ENCODE measurements at regions not wholly inside any gene's neighbourhood (a gene's known extent, or its start where the extent isn't known, plus 50 kb on each side); places are given as distances from the start of the nearest gene placed in this dataset.

DNA sequence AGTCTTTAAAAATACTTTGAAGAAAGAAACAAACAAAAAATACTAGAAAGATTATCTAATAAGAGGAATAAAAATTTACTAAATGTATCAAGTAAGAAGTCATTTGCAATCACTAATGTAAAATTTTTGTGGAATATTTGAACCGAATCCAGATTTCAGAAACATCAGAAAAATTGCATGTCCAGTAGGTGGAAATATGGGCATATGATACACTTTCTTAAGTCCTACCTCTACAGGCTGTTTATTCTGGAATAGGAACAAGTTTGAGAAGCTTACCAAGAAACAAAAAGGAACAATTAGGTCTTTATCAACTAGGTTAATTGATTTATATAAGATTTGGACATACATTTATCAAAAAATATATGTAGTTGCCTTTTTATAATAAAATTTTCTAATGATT lies 292.9 kb upstream of the ROBO1 start:
- Histone ChIP-seq H3K36me3 (ENCODE audit: control insufficient read depth in 1 of 2, insufficient read depth in 2 of 2, low read length in 1 of 2) (no peaks in the 10 kb centered on the region), H3K9me3 (ENCODE audit: control insufficient read depth, low read length) (no peaks in the 10 kb centered on the region), H3K4me3 (ENCODE audit: low read length in 2 of 2) (no peak overlapping the region), H3K27me3 (ENCODE audit: control insufficient read depth in 1 of 2, insufficient read depth in 2 of 2, low read length in 1 of 2) (no peaks in the 10 kb centered on the region), H3K4me1 (ENCODE audit: control insufficient read depth in 1 of 2, insufficient read depth in 2 of 2, low read length in 2 of 2) (no peaks in the 10 kb centered on the region), H3K27ac (ENCODE audit: low read depth in 1 of 2, low read length in 2 of 2) (no peak overlapping the region)
- ATAC-seq (ENCODE audit: low FRiP score) (no peak), DNase-seq (no peak)
- WGBS, 2 donors, result 64 to 69% methylated on average over 1 of the region's 1 CpG
- intact Hi-C loops (cut with DNase I), result no loop called here

DNA sequence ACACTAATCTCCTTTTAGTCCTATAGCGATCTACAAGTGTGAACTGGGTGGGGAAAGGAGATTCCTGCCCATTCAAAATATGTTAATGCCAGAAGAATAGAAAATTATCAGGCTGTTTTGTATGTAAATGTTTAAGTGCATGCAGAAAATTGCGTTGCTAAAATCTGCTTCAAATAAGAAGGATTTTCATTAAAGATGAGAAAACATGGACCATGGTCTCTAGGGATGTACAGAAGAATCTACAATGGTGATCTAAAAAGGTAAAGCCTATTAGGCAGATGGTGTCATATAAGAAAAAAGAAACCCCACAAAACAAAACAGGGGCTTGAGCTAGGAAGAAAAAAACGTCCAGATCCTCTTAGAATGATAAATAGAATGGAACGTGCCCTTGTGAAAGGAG lies 287.5 kb upstream of the ROBO1 start:
- H3K36me3 ChIP-seq (ENCODE audit: control insufficient read depth in 1 of 2, insufficient read depth in 2 of 2, low read length in 1 of 2), result no peaks in the 10 kb centered on the region
- ATAC-seq (ENCODE audit: low FRiP score) (no peak), DNase-seq (no peak)
- no peaks in the 10 kb centered on the region for H3K27me3 ChIP-seq (ENCODE audit: control insufficient read depth in 1 of 2, insufficient read depth in 2 of 2, low read length in 1 of 2)
- H3K4me1 ChIP-seq (ENCODE audit: control insufficient read depth in 1 of 2, insufficient read depth in 2 of 2, low read length in 2 of 2), result no peaks in the 10 kb centered on the region
- intact Hi-C loops (cut with DNase I), result no loop called here
- no peak overlapping the region for H3K4me3 ChIP-seq (ENCODE audit: low read length in 2 of 2)
- no peaks in the 10 kb centered on the region for H3K9me3 ChIP-seq (ENCODE audit: control insufficient read depth, low read length)
- no peak overlapping the region for H3K27ac ChIP-seq (ENCODE audit: low read depth in 1 of 2, low read length in 2 of 2)
- WGBS, 2 donors, result 50 to 58% methylated on average over 4 of the region's 4 CpGs

DNA sequence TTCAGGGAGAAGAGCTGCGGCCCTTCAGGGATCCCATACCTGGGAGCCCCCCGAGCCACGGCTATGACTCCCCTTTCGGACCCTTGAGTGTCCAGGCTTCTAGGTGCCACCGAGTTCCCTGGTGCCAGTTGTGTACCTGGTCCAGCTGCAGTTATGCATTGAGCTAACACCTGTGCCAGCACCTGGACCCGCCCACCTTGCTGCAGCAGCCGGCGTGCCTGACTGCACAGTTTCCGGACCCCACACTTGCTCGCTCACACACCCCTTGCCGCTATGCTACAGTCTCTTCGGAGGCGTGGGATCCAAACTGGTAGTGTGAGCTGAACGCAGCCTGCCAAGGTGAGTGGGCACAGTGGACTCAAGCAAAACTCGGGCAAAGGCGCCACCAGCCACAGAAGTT lies 284.5 kb upstream of the ROBO1 start:
- DNase-seq (peak in 1 of 2 donors; percentile 62), ATAC-seq (ENCODE audit: low FRiP score) (no peak)
- WGBS, 2 donors, result 96 to 97% methylated on average over 16 of the region's 16 CpGs
- H3K27ac ChIP-seq (ENCODE audit: low read depth in 1 of 2, low read length in 2 of 2), result no peak overlapping the region
- intact Hi-C loops (cut with DNase I), result no loop called here
- H3K4me1 ChIP-seq (ENCODE audit: control insufficient read depth in 1 of 2, insufficient read depth in 2 of 2, low read length in 2 of 2), result no peaks in the 10 kb centered on the region
- no peaks in the 10 kb centered on the region for H3K27me3 ChIP-seq (ENCODE audit: control insufficient read depth in 1 of 2, insufficient read depth in 2 of 2, low read length in 1 of 2)
- H3K36me3 ChIP-seq (ENCODE audit: control insufficient read depth in 1 of 2, insufficient read depth in 2 of 2, low read length in 1 of 2), result no peaks in the 10 kb centered on the region
- no peak overlapping the region for H3K4me3 ChIP-seq (ENCODE audit: low read length in 2 of 2)
- H3K9me3 ChIP-seq (ENCODE audit: control insufficient read depth, low read length), result no peaks in the 10 kb centered on the region

DNA sequence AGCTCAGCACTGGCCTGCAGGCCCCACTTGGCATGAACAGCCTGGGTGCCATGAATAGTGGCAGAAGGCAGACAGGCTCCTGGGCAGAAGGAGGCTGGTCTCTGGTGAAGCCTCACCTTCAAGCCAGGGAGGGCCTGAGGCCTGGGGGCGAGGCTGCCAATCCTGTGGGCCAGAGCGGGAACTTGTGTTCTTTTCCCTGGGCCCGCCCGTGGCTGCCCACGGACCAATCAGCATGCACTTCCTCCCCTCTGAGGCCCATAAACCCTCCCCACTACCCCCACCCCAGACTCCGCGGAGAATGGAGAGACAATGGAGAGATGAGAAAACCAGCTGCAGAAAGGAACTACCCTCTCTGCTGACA lies 283.8 kb upstream of the ROBO1 start:
- intact Hi-C loops (cut with DNase I), result no loop called here
- Histone ChIP-seq H3K4me1 (ENCODE audit: control insufficient read depth in 1 of 2, insufficient read depth in 2 of 2, low read length in 2 of 2) (no peaks in the 10 kb centered on the region), H3K4me3 (ENCODE audit: low read length in 2 of 2) (no peak overlapping the region), H3K27ac (ENCODE audit: low read depth in 1 of 2, low read length in 2 of 2) (no peak overlapping the region), H3K27me3 (ENCODE audit: control insufficient read depth in 1 of 2, insufficient read depth in 2 of 2, low read length in 1 of 2) (no peaks in the 10 kb centered on the region), H3K9me3 (ENCODE audit: control insufficient read depth, low read length) (no peaks in the 10 kb centered on the region), H3K36me3 (ENCODE audit: control insufficient read depth in 1 of 2, insufficient read depth in 2 of 2, low read length in 1 of 2) (no peaks in the 10 kb centered on the region)
- ATAC-seq (ENCODE audit: low FRiP score) (no peak), DNase-seq (peak in 1 of 2 donors; percentile 51)
- WGBS, 2 donors, result 93 to 98% methylated on average over 4 to 7 of the region's 7 CpGs

DNA sequence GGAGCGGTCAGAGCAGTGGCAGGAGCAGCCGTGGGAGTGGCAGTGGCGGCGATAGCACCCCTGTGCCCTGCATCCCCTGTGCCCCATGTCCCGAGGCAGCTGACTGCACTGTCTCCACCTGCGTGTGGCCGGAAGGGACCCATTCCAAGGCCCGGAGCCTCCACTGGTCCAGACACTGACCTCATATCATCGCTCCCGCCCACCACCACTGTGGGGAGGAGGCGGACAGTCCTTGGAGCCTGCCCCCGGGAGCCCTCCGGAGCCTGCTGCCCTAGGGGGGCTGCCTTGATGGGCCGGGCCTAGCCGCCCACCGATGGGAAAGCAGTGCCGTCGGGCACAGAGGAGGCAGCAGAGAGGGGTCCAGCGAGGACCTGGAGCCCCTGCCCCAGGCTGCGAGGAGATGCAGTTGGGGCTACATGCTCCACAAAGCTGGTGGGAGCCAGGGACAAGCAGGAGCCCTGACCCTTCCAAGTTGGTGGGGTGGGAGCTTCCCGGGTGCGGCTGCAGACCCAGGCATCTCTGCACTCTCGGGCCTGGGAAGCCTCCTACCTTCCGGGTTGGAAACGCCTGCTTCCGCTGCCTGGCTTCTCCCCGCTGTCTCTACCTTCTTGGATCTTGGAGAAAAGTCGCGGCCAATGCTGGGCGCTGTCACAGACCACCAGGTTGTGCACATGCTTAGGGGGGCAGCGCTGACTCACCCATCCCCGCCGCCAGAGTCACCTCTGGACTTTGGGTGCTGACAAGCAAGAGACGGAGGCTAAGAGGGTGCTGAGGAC lies 283.2 kb upstream of the ROBO1 start:
- WGBS, 2 donors, result 92 to 95% methylated on average over 34 of the region's 34 CpGs
- Histone ChIP-seq H3K27ac (ENCODE audit: low read depth in 1 of 2, low read length in 2 of 2) (no peak overlapping the region), H3K36me3 (ENCODE audit: control insufficient read depth in 1 of 2, insufficient read depth in 2 of 2, low read length in 1 of 2) (no peaks in the 10 kb centered on the region), H3K4me1 (ENCODE audit: control insufficient read depth in 1 of 2, insufficient read depth in 2 of 2, low read length in 2 of 2) (no peaks in the 10 kb centered on the region), H3K9me3 (ENCODE audit: control insufficient read depth, low read length) (no peaks in the 10 kb centered on the region), H3K4me3 (ENCODE audit: low read length in 2 of 2) (no peak overlapping the region), H3K27me3 (ENCODE audit: control insufficient read depth in 1 of 2, insufficient read depth in 2 of 2, low read length in 1 of 2) (no peaks in the 10 kb centered on the region)
- peak in 1 of 2 donors; percentile 71 for DNase-seq
- ATAC-seq (ENCODE audit: low FRiP score), result peak; percentile 50
- intact Hi-C loops (cut with DNase I), result no loop called here

DNA sequence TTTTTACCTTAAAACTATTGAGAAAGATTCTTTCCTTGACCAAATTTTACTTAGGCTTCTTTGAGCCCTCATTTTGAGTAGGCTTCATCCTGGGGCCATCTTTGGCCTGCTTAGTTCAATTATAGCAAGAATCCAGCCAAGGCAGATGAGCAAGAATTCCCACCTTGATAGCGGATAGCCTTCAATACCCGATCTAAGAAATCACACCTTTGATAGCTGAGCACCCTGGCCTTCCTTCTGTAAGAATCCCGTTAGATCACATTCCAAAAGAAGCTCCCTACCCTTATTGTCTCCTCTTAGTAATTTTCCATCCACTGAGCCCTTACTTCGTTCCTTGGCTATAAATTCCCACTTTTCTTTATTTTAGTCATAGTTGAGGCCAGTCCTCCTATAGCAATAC lies 275.4 kb upstream of the ROBO1 start:
- no peaks in the 10 kb centered on the region for H3K36me3 ChIP-seq (ENCODE audit: control insufficient read depth in 1 of 2, insufficient read depth in 2 of 2, low read length in 1 of 2)
- H3K4me1 ChIP-seq (ENCODE audit: control insufficient read depth in 1 of 2, insufficient read depth in 2 of 2, low read length in 2 of 2), result no peaks in the 10 kb centered on the region
- intact Hi-C loops (cut with DNase I), result no loop called here
- no peaks in the 10 kb centered on the region for H3K27me3 ChIP-seq (ENCODE audit: control insufficient read depth in 1 of 2, insufficient read depth in 2 of 2, low read length in 1 of 2)
- H3K9me3 ChIP-seq (ENCODE audit: control insufficient read depth, low read length), result no peaks in the 10 kb centered on the region
- DNase-seq (no peak), ATAC-seq (ENCODE audit: low FRiP score) (no peak)
- no peak overlapping the region for H3K4me3 ChIP-seq (ENCODE audit: low read length in 2 of 2)
- no peak overlapping the region for H3K27ac ChIP-seq (ENCODE audit: low read depth in 1 of 2, low read length in 2 of 2)
- 90 to 94% methylated on average over 4 of the region's 4 CpGs for WGBS, 2 donors

DNA sequence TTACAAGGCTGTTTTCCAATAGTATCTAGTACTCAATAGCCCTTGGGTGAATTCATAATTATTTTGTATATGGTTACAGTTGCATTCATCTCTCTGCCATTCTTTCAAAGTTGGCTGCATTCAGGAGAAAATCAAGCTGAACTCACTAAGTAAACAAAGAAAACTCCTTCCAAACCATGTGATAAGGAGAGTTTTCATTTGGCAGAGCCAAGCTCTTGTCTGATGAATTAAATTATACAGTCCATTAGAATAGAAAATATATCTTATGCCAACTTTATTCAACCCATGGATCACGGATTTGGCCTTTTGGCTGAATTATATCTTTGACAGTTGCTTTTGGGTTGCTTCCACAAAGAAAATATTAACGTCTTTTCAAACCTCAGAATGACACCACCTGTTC lies 272.3 kb upstream of the ROBO1 start:
- Histone ChIP-seq H3K9me3 (ENCODE audit: control insufficient read depth, low read length) (peaks cover 2% of the 10 kb centered on the region), H3K36me3 (ENCODE audit: control insufficient read depth in 1 of 2, insufficient read depth in 2 of 2, low read length in 1 of 2) (no peaks in the 10 kb centered on the region), H3K27ac (ENCODE audit: low read depth in 1 of 2, low read length in 2 of 2) (no peak overlapping the region), H3K4me3 (ENCODE audit: low read length in 2 of 2) (no peak overlapping the region), H3K4me1 (ENCODE audit: control insufficient read depth in 1 of 2, insufficient read depth in 2 of 2, low read length in 2 of 2) (no peaks in the 10 kb centered on the region), H3K27me3 (ENCODE audit: control insufficient read depth in 1 of 2, insufficient read depth in 2 of 2, low read length in 1 of 2) (no peaks in the 10 kb centered on the region)
- DNase-seq (no peak), ATAC-seq (ENCODE audit: low FRiP score) (no peak)
- 4 to 7% methylated on average over 2 of the region's 2 CpGs for WGBS, 2 donors
- intact Hi-C loops (cut with DNase I), result no loop called here

DNA sequence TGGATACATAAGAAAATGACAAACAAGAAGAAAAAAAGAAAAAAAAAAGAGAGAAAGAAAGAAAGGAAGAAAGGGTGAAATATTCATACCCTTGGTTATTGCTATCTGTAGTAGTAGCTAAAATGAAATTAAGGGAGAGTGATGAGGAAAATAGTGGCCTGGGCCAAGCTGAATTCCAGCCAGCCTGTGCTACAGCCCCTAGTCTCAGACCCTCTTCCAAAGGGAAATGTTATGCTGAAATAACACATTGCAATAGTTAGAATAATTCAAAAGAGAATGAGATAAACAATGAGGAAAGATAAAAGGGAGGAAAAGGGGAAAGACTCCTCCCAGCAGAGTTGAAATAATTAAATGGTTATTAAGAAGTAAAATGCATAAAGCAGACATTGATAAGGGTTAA lies 268.4 kb upstream of the ROBO1 start:
- intact Hi-C loops (cut with DNase I), result no loop called here
- Histone ChIP-seq H3K9me3 (ENCODE audit: control insufficient read depth, low read length) (peaks cover 2% of the 10 kb centered on the region), H3K4me3 (ENCODE audit: low read length in 2 of 2) (no peak overlapping the region), H3K36me3 (ENCODE audit: control insufficient read depth in 1 of 2, insufficient read depth in 2 of 2, low read length in 1 of 2) (no peaks in the 10 kb centered on the region), H3K27ac (ENCODE audit: low read depth in 1 of 2, low read length in 2 of 2) (no peak overlapping the region), H3K27me3 (ENCODE audit: control insufficient read depth in 1 of 2, insufficient read depth in 2 of 2, low read length in 1 of 2) (no peaks in the 10 kb centered on the region), H3K4me1 (ENCODE audit: control insufficient read depth in 1 of 2, insufficient read depth in 2 of 2, low read length in 2 of 2) (no peaks in the 10 kb centered on the region)
- ATAC-seq (ENCODE audit: low FRiP score) (no peak), DNase-seq (no peak)

DNA sequence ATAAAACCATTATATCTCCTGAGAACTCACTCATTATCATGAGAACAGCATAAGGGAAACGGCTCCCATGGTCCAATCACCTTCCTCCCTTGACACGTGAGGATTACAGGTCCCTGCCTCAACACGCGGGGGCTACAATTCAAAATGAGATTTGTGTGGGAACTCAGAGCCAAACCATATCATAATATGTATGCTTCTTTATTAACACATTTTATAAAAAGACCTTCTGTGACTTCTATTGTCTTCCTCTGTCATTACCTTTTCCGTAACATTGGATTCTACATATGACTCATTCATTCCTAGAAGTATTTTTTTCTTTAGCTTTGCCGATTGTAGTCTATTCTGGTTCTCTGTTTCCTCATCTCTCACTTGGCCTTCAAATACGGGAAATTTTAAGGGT lies 267.2 kb upstream of the ROBO1 start:
- no peak overlapping the region for H3K4me3 ChIP-seq (ENCODE audit: low read length in 2 of 2)
- H3K36me3 ChIP-seq (ENCODE audit: control insufficient read depth in 1 of 2, insufficient read depth in 2 of 2, low read length in 1 of 2), result no peaks in the 10 kb centered on the region
- peaks cover 2% of the 10 kb centered on the region for H3K9me3 ChIP-seq (ENCODE audit: control insufficient read depth, low read length)
- intact Hi-C loops (cut with DNase I), result no loop called here
- H3K27ac ChIP-seq (ENCODE audit: low read depth in 1 of 2, low read length in 2 of 2), result no peak overlapping the region
- H3K27me3 ChIP-seq (ENCODE audit: control insufficient read depth in 1 of 2, insufficient read depth in 2 of 2, low read length in 1 of 2), result no peaks in the 10 kb centered on the region
- no peak for DNase-seq
- H3K4me1 ChIP-seq (ENCODE audit: control insufficient read depth in 1 of 2, insufficient read depth in 2 of 2, low read length in 2 of 2), result no peaks in the 10 kb centered on the region
- ATAC-seq (ENCODE audit: low FRiP score), result no peak
- WGBS, 2 donors, result 88 to 89% methylated on average over 7 of the region's 7 CpGs

All from aorta (tissue), 5 donors.